ENCODE measurements at regions not wholly inside any gene's neighbourhood (a gene's known extent, or its start where the extent isn't known, plus 50 kb on each side); places are given as distances from the start of the nearest gene placed in this dataset.

GRCh38 chr5:115737452-115737851 is 79.0 kb downstream of the CDO1 start:
- no peak overlapping the region for H3K9ac ChIP-seq (ENCODE audit: low read depth in 1 of 2, low read length in 2 of 2)
- peak overlapping the region; percentile 90 to 92 for H3K27ac ChIP-seq (ENCODE audit: low read depth in 1 of 2, low read length in 2 of 2)
- no peak overlapping the region for H3K4me3 ChIP-seq (ENCODE audit: low read depth in 1 of 3, low read length in 3 of 3)
- no peak for DNase-seq (ENCODE audit: low spot score)
- no peak for TF ChIP-seq RXRA (IDR thresholded peaks at IDR 0.05)
- no peak for TF ChIP-seq CTCF (IDR thresholded peaks at IDR 0.05; ENCODE audit: low read depth, low read length, missing input control)
- no peak for TF ChIP-seq ATF3 (IDR thresholded peaks at IDR 0.05)
- TF ChIP-seq RAD21 (IDR thresholded peaks at IDR 0.05): no peak
- TF ChIP-seq FOXA1 (IDR thresholded peaks at IDR 0.05): no peak
- no peak for TF ChIP-seq JUND (IDR thresholded peaks at IDR 0.05)
- TF ChIP-seq HNF4G (IDR thresholded peaks at IDR 0.05): no peak
- no peak for TF ChIP-seq MAX (IDR thresholded peaks at IDR 0.05)
- no peak for TF ChIP-seq ZBTB33 (IDR thresholded peaks at IDR 0.05)
- TF ChIP-seq NR2F2 (IDR thresholded peaks at IDR 0.05): no peak
- no peaks in the 10 kb centered on the region for H3K36me3 ChIP-seq (ENCODE audit: control insufficient read depth in 4 of 4, insufficient read depth in 3 of 4, low read depth in 1 of 4, low read length in 3 of 4)
- no peaks in the 10 kb centered on the region for H3K27me3 ChIP-seq (ENCODE audit: control insufficient read depth in 4 of 4, insufficient read depth in 4 of 4, low read length in 3 of 4)
- 93% methylated on average over 1 of the region's 1 CpG for WGBS
- no peaks in the 10 kb centered on the region for H3K9me3 ChIP-seq (ENCODE audit: control insufficient read depth in 4 of 4, low read length in 3 of 4)
- peaks cover 6 to 61% (median 49%) of the 10 kb centered on the region in 4 donors for H3K4me1 ChIP-seq (ENCODE audit: control insufficient read depth in 4 of 4, insufficient read depth in 4 of 4, low read length in 3 of 4)

GRCh38 chr5:115736690-115737005 is 79.8 kb downstream of the CDO1 start:
- peaks cover 6 to 65% (median 56%) of the 10 kb centered on the region in 4 donors for H3K4me1 ChIP-seq (ENCODE audit: control insufficient read depth in 4 of 4, insufficient read depth in 4 of 4, low read length in 3 of 4)
- no peak overlapping the region for H3K27ac ChIP-seq (ENCODE audit: low read depth in 1 of 2, low read length in 2 of 2)
- H3K4me3 ChIP-seq (ENCODE audit: low read depth in 1 of 3, low read length in 3 of 3): no peak overlapping the region
- WGBS: 89% methylated on average over 1 of the region's 1 CpG
- no peaks in the 10 kb centered on the region for H3K9me3 ChIP-seq (ENCODE audit: control insufficient read depth in 4 of 4, low read length in 3 of 4)
- H3K36me3 ChIP-seq (ENCODE audit: control insufficient read depth in 4 of 4, insufficient read depth in 3 of 4, low read depth in 1 of 4, low read length in 3 of 4): no peaks in the 10 kb centered on the region
- no peaks in the 10 kb centered on the region for H3K27me3 ChIP-seq (ENCODE audit: control insufficient read depth in 4 of 4, insufficient read depth in 4 of 4, low read length in 3 of 4)
- TF ChIP-seq TAF1 (conservative IDR thresholded peaks at IDR 0.05) (no peak), HNF4A (conservative IDR thresholded peaks at IDR 0.05) (no peak), YY1 (IDR thresholded peaks at IDR 0.05) (no peak), HNF4G (IDR thresholded peaks at IDR 0.05) (no peak)
- H3K9ac ChIP-seq (ENCODE audit: low read depth in 1 of 2, low read length in 2 of 2): no peak overlapping the region
- DNase-seq (ENCODE audit: low spot score): no peak

- Histone ChIP-seq H3K4me1 (ENCODE audit: control insufficient read depth in 4 of 4, insufficient read depth in 4 of 4, low read length in 3 of 4) (peaks cover 7 to 68% (median 58%) of the 10 kb centered on the region in 4 donors), H3K4me3 (ENCODE audit: low read depth in 1 of 3, low read length in 3 of 3) (no peak overlapping the region), H3K9ac (ENCODE audit: low read depth in 1 of 2, low read length in 2 of 2) (peak overlapping the region in 1 of 2 donors; percentile 32), H3K27ac (ENCODE audit: low read depth in 1 of 2, low read length in 2 of 2) (peak overlapping the region; percentile 85 to 95), H3K9me3 (ENCODE audit: control insufficient read depth in 4 of 4, low read length in 3 of 4) (no peaks in the 10 kb centered on the region), H3K36me3 (ENCODE audit: control insufficient read depth in 4 of 4, insufficient read depth in 3 of 4, low read depth in 1 of 4, low read length in 3 of 4) (no peaks in the 10 kb centered on the region), H3K27me3 (ENCODE audit: control insufficient read depth in 4 of 4, insufficient read depth in 4 of 4, low read length in 3 of 4) (no peaks in the 10 kb centered on the region)
- WGBS: 62% methylated on average over 3 of the region's 3 CpGs
- no peak for TF ChIP-seq HNF4G (IDR thresholded peaks at IDR 0.05)
- no peak for TF ChIP-seq JUND (IDR thresholded peaks at IDR 0.05)
- TF ChIP-seq RAD21 (IDR thresholded peaks at IDR 0.05): no peak
- no peak for TF ChIP-seq ZBTB33 (IDR thresholded peaks at IDR 0.05)
- TF ChIP-seq NR2F2 (IDR thresholded peaks at IDR 0.05): no peak
- no peak for TF ChIP-seq CTCF (IDR thresholded peaks at IDR 0.05; ENCODE audit: low read depth, low read length, missing input control)
- no peak for DNase-seq (ENCODE audit: low spot score)
Measured at GRCh38 chr5:115736004-115736689, 80.3 kb downstream of the CDO1 start.
